Neuronal stem cell (in vitro differentiated cells): ENCODE measurements at regions not wholly inside any gene's neighbourhood (a gene's known extent, or its start where the extent isn't known, plus 50 kb on each side); places are given as distances from the start of the nearest gene placed in this dataset.
A peak's percentile ranks its signal among the peaks of the same experiment; 100 is the strongest.

Experiments
- DNase-seq: peaks from one replicate; pipeline ENCODE4 v3.0.0-alpha.2; 2013; ENCODE audit warnings: low spot score
- H2AFZ ChIP-seq: one replicate; pipeline ENCODE4 v1.6.1; 2013; ENCODE audit warnings: mild to moderate bottlenecking, low read length, inconsistent platforms
- H2AK5ac ChIP-seq: 2 replicates; pipeline ENCODE4 v1.6.1; 2013; ENCODE audit warnings: low read depth, mild to moderate bottlenecking, inconsistent platforms, low read length, moderate library complexity, mixed read lengths
- H2BK120ac ChIP-seq: 2 replicates; pipeline ENCODE4 v1.6.1; 2013; ENCODE audit warnings: low read depth, mild to moderate bottlenecking, inconsistent platforms, low read length, moderate library complexity, mixed read lengths
- H2BK12ac ChIP-seq: one replicate; pipeline ENCODE4 v1.6.1; 2013; ENCODE audit warnings: low read length, inconsistent platforms
- H2BK15ac ChIP-seq: 2 replicates; pipeline ENCODE4 v1.6.1; 2013; ENCODE audit warnings: mild to moderate bottlenecking, low read length, inconsistent platforms, mixed read lengths
- H2BK5ac ChIP-seq: one replicate; pipeline ENCODE4 v1.6.1; 2013; ENCODE audit warnings: inconsistent platforms, mild to moderate bottlenecking, low read length, moderate library complexity
- H3K14ac ChIP-seq: one replicate; pipeline ENCODE4 v1.6.1; 2013; ENCODE audit warnings: low read length, inconsistent platforms
- H3K18ac ChIP-seq: 2 replicates; pipeline ENCODE4 v1.6.1; 2013; ENCODE audit warnings: low read length, inconsistent platforms
- H3K23ac ChIP-seq: 2 replicates; pipeline ENCODE4 v1.6.1; 2013; ENCODE audit warnings: low read depth, mild to moderate bottlenecking, mixed read lengths, low read length, inconsistent platforms; ENCODE audit not compliant: poor library complexity
- H3K27ac ChIP-seq: replicated peaks from 3 replicates; pipeline ENCODE4 v1.5.1; 2013; ENCODE audit warnings: low read length, inconsistent platforms
- H3K27me3 ChIP-seq, 3 experiments: 2 replicates each; pipeline ENCODE4 v1.6.1; 2013; ENCODE audit warnings: low read length in 3 of 3, mild to moderate bottlenecking in 2 of 3, inconsistent platforms in 1 of 3, low read depth in 1 of 3, mixed read lengths in 1 of 3, moderate library complexity in 1 of 3; ENCODE audit not compliant: control insufficient read depth in 3 of 3, insufficient read depth in 3 of 3
- H3K36me3 ChIP-seq, 2 donors: replicated peaks in 1 of 2; 2 replicates each; pipeline ENCODE4 v1.6.1; 2013; ENCODE audit warnings: low read length in 2 of 2; ENCODE audit not compliant: control insufficient read depth in 2 of 2, insufficient read depth in 2 of 2
- H3K4ac ChIP-seq: 2 replicates; pipeline ENCODE4 v1.6.1; 2013; ENCODE audit warnings: inconsistent platforms, mild to moderate bottlenecking, low read length, moderate library complexity
- H3K4me1 ChIP-seq, 2 donors: 1 replicate in 1 of 2; 2 replicates in 1 of 2; pipeline ENCODE4 v1.6.1; 2013; ENCODE audit warnings: low read length in 2 of 2, low read depth in 1 of 2; ENCODE audit not compliant: control insufficient read depth in 2 of 2, insufficient read depth in 1 of 2
- H3K4me2 ChIP-seq: one replicate; pipeline ENCODE4 v1.6.1; 2013; ENCODE audit warnings: mild to moderate bottlenecking, low read length, inconsistent platforms; ENCODE audit not compliant: insufficient read depth, poor library complexity, severe bottlenecking
- H3K4me3 ChIP-seq, 2 donors: 2 replicates each; pipeline ENCODE4 v1.5.1; 2013; ENCODE audit warnings: low read length in 2 of 2, mild to moderate bottlenecking in 2 of 2, inconsistent platforms in 1 of 2, moderate library complexity in 1 of 2
- H3K79me1 ChIP-seq: one replicate; pipeline ENCODE4 v1.6.1; 2013; ENCODE audit warnings: low read depth, mild to moderate bottlenecking, inconsistent platforms, low read length, moderate library complexity
- H3K9ac ChIP-seq: one replicate; pipeline ENCODE4 v1.6.1; 2013; ENCODE audit warnings: mild to moderate bottlenecking, low read depth, low read length, inconsistent platforms; ENCODE audit not compliant: poor library complexity
- H3K9me3 ChIP-seq, 2 donors: replicated peaks in 1 of 2; 2 replicates each; pipeline versions ENCODE3 to v1.6.1; 2013; ENCODE audit warnings: low read length in 2 of 2, mild to moderate bottlenecking in 2 of 2, inconsistent platforms in 1 of 2, low read depth in 1 of 2, mixed read lengths in 1 of 2, moderate library complexity in 1 of 2; ENCODE audit not compliant: control insufficient read depth in 2 of 2, insufficient read depth in 1 of 2
- H4K8ac ChIP-seq: one replicate; pipeline ENCODE4 v1.6.1; 2013; ENCODE audit warnings: low read depth, mild to moderate bottlenecking, inconsistent platforms, low read length, moderate library complexity
- H4K91ac ChIP-seq: one replicate; pipeline ENCODE4 v1.6.1; 2013; ENCODE audit warnings: low read length, low read depth, mild to moderate bottlenecking, inconsistent platforms; ENCODE audit not compliant: poor library complexity
- WGBS, 2 donors: extraction: QIAGEN DNeasy Blood & Tissue Kit; methylation state at CpG; one replicate each; pipeline ENCODE4 v1.1.7; 2013; ENCODE audit warnings: missing lambda C conversion rate in 2 of 2, mixed read lengths in 1 of 2; ENCODE audit not compliant: insufficient read length in 2 of 2, insufficient replicate concordance in 1 of 2; ENCODE audit errors: extremely low coverage in 2 of 2; 5-methylcytosine and 5-hydroxymethylcytosine counted together

GRCh38 chr16:26993511-26993910 is 73.2 kb upstream of the C16orf82 start:
- Histone ChIP-seq H3K14ac (no peak overlapping the region), H3K79me1 (no peaks in the 10 kb centered on the region), H3K9ac (no peak overlapping the region), H3K18ac (no peak overlapping the region), H3K9me3 (peaks cover 0 to 2% of the 10 kb centered on the region in 2 donors), H4K8ac (no peak overlapping the region), H3K27ac (no peak overlapping the region), H3K23ac (no peak overlapping the region), H4K91ac (no peak overlapping the region), H2AFZ (no peak overlapping the region), H2AK5ac (peak overlapping the region; percentile 30), H2BK12ac (no peak overlapping the region), H3K4me1 (peaks cover 0 to 13% of the 10 kb centered on the region in 2 donors), H3K27me3 (peaks cover 0 to 2% (median 0%) of the 10 kb centered on the region in 3 experiments), H3K4me3 (no peak overlapping the region), H3K4ac (no peak overlapping the region), H2BK120ac (no peak overlapping the region), H2BK15ac (no peak overlapping the region), H2BK5ac (no peak overlapping the region), H3K36me3 (no peaks in the 10 kb centered on the region), H3K4me2 (no peak overlapping the region)
- no CpG with 5 or more reads among the region's 10 CpGs for WGBS, 2 donors
- DNase-seq: no peak

GRCh38 chr16:26993963-26994362 is 72.8 kb upstream of the C16orf82 start:
- Histone ChIP-seq H3K4me2 (no peak overlapping the region), H2BK5ac (no peak overlapping the region), H3K4me1 (peaks cover 0 to 13% of the 10 kb centered on the region in 2 donors), H3K23ac (no peak overlapping the region), H2BK12ac (no peak overlapping the region), H3K9ac (no peak overlapping the region), H3K79me1 (no peaks in the 10 kb centered on the region), H2BK15ac (no peak overlapping the region), H2BK120ac (no peak overlapping the region), H2AK5ac (no peak overlapping the region), H3K14ac (no peak overlapping the region), H3K36me3 (no peaks in the 10 kb centered on the region), H3K18ac (no peak overlapping the region), H4K91ac (no peak overlapping the region), H3K27ac (no peak overlapping the region), H3K27me3 (peaks cover 0 to 2% (median 0%) of the 10 kb centered on the region in 3 experiments), H2AFZ (no peak overlapping the region), H3K9me3 (peaks cover 0 to 2% of the 10 kb centered on the region in 2 donors), H3K4ac (no peak overlapping the region), H4K8ac (no peak overlapping the region), H3K4me3 (no peak overlapping the region)
- no peak for DNase-seq
- WGBS, 2 donors: no CpG with 5 or more reads among the region's 5 CpGs

GRCh38 chr16:26995522-26995921 is 71.2 kb upstream of the C16orf82 start:
- Histone ChIP-seq H3K9me3 (peaks cover 0 to 2% of the 10 kb centered on the region in 2 donors), H3K4ac (no peak overlapping the region), H3K23ac (no peak overlapping the region), H3K27me3 (peaks cover 0 to 2% (median 0%) of the 10 kb centered on the region in 3 experiments), H2BK15ac (no peak overlapping the region), H2BK5ac (no peak overlapping the region), H2BK12ac (no peak overlapping the region), H4K91ac (no peak overlapping the region), H2AFZ (no peak overlapping the region), H2BK120ac (no peak overlapping the region), H3K36me3 (no peaks in the 10 kb centered on the region), H4K8ac (no peak overlapping the region), H3K79me1 (no peaks in the 10 kb centered on the region), H3K4me1 (peaks cover 0 to 13% of the 10 kb centered on the region in 2 donors), H2AK5ac (no peak overlapping the region), H3K9ac (no peak overlapping the region), H3K14ac (no peak overlapping the region), H3K27ac (no peak overlapping the region), H3K18ac (no peak overlapping the region), H3K4me3 (no peak overlapping the region), H3K4me2 (no peak overlapping the region)
- WGBS, 2 donors: no CpG with 5 or more reads among the region's 4 CpGs
- no peak for DNase-seq

DNA sequence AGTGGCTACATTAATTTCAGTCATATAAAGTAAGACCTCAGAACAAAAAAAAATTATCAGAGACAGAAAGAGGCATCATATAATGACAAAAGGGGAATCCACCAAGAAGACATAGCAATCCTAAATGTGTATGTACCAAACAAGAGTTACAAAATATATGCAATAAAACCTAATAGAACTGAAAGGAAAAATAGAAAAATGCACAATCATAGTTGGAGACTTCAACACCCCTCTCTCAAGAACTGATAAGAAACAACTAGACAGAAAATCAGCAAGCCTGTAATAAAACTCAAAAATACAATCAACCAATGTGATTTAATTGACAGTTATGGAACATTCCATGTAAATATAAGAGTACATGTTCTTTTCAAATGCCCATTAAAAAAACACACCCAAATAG is 61.3 kb upstream of the C16orf82 start:
- Histone ChIP-seq H4K91ac (no peak overlapping the region), H3K4ac (no peak overlapping the region), H2BK5ac (no peak overlapping the region), H3K9me3 (no peaks in the 10 kb centered on the region), H3K4me3 (no peak overlapping the region), H3K9ac (no peak overlapping the region), H3K23ac (no peak overlapping the region), H3K36me3 (no peaks in the 10 kb centered on the region), H2AFZ (no peak overlapping the region), H3K27ac (no peak overlapping the region), H3K4me1 (peaks cover 0 to 7% of the 10 kb centered on the region in 2 donors), H2BK12ac (no peak overlapping the region), H2BK15ac (no peak overlapping the region), H3K18ac (no peak overlapping the region), H3K4me2 (no peak overlapping the region), H2AK5ac (no peak overlapping the region), H4K8ac (no peak overlapping the region), H3K27me3 (no peaks in the 10 kb centered on the region), H3K14ac (no peak overlapping the region), H2BK120ac (no peak overlapping the region), H3K79me1 (no peaks in the 10 kb centered on the region)
- no peak for DNase-seq
